H1 (cell line): ENCODE measurements at regions not wholly inside any gene's neighbourhood (a gene's known extent, or its start where the extent isn't known, plus 50 kb on each side); places are given as distances from the start of the nearest gene placed in this dataset.

Experiments used
- BCL11A ChIP-seq, 2 experiments: IDR thresholded peaks; one replicate each; pipeline ENCODE4 v1.6.1; 2011; ENCODE audit warnings: low read depth in 2 of 2, low read length in 2 of 2, mild to moderate bottlenecking in 2 of 2
- KDM1A ChIP-seq: fragments of 200-600, 300-600 bp; sonication (generic); IDR thresholded peaks from 2 replicates; pipeline ENCODE4 v1.7.1; 2016; ENCODE audit warnings: mild to moderate bottlenecking, low read length, borderline replicate concordance
- POLR2AphosphoS5 ChIP-seq: IDR thresholded peaks from 2 replicates; pipeline ENCODE4 v1.6.1; 2011; ENCODE audit warnings: low read depth, low read length
- RNF2 ChIP-seq: fragments of 200-900, 300-1000 bp; sonication (generic); IDR thresholded peaks from 2 replicates; pipeline ENCODE4 v1.7.1; 2016; ENCODE audit warnings: borderline replicate concordance, low read depth, mild to moderate bottlenecking, antibody characterized with exemption, low read length; ENCODE audit not compliant: poor library complexity, severe bottlenecking; ENCODE audit errors: missing control alignments
- SIX5 ChIP-seq: IDR thresholded peaks from 2 replicates; pipeline ENCODE4 v1.6.1; 2011; ENCODE audit warnings: mild to moderate bottlenecking, low read depth, low read length
- YY1 ChIP-seq: IDR thresholded peaks from 2 replicates; pipeline ENCODE4 v1.6.1; 2011; ENCODE audit warnings: low read depth, mild to moderate bottlenecking, low read length
- TF ChIP-seq, protein P1 (sequence below), 3 experiments: IDR thresholded peaks; 1 replicate in 2 of 3; 2 replicates in 1 of 3; pipeline versions ENCODE4 v1.5.1 to v1.6.1; 2011; ENCODE audit warnings: low read length in 3 of 3, mild to moderate bottlenecking in 3 of 3, inconsistent platforms in 2 of 3, low read depth in 1 of 3, moderate library complexity in 1 of 3; ENCODE audit not compliant: insufficient read depth in 1 of 3; ENCODE audit errors: control extremely low read depth in 1 of 3

DNA sequence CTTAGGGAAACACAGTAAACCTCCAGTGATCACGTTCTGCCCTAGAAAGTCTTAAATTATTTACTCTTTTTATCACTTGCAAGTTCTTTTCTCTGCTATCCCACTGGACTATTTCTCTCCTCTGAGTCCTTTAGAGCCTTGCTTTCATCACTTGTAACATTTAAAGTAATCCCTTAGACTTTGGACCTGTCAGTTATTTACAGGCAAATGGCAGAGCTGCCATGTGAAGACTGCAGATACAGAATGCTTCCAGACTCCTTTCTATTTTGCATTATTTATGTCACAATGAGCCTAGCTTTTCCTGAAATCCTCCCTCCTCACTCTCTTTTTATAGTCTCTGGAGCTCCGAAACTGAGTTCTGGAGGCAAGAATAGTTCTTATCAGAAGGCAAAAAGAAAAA lies 325.6 kb upstream of the TRIB2 start (continued):
- TF ChIP-seq, protein P1, sequence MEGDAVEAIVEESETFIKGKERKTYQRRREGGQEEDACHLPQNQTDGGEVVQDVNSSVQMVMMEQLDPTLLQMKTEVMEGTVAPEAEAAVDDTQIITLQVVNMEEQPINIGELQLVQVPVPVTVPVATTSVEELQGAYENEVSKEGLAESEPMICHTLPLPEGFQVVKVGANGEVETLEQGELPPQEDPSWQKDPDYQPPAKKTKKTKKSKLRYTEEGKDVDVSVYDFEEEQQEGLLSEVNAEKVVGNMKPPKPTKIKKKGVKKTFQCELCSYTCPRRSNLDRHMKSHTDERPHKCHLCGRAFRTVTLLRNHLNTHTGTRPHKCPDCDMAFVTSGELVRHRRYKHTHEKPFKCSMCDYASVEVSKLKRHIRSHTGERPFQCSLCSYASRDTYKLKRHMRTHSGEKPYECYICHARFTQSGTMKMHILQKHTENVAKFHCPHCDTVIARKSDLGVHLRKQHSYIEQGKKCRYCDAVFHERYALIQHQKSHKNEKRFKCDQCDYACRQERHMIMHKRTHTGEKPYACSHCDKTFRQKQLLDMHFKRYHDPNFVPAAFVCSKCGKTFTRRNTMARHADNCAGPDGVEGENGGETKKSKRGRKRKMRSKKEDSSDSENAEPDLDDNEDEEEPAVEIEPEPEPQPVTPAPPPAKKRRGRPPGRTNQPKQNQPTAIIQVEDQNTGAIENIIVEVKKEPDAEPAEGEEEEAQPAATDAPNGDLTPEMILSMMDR (IDR thresholded peaks at IDR 0.05; ENCODE audit: control extremely low read depth in 1 of 3, insufficient read depth in 1 of 3, low read depth in 1 of 3, low read length in 3 of 3): no peak
- TF ChIP-seq RNF2 (no peak), POLR2AphosphoS5 (no peak), KDM1A (no peak), YY1 (no peak), SIX5 (no peak), BCL11A (IDR thresholded peaks at IDR 0.05; ENCODE audit: low read depth in 2 of 2, low read length in 2 of 2) (no peak)
